Kidney glomerular epithelial cell (primary cell): ENCODE measurements at regions not wholly inside any gene's neighbourhood (a gene's known extent, or its start where the extent isn't known, plus 50 kb on each side); places are given as distances from the start of the nearest gene placed in this dataset.

Source experiments
- DNase-seq: peaks from one replicate; lab custom pipeline; 2025; lab: John Stamatoyannopoulos, UW

- no peak for DNase-seq
Observed at GRCh38 chr15:62472616-62473299, 307.7 kb upstream of the C2CD4B start.

GRCh38 chr15:62474021-62474770, 309.1 kb upstream of the C2CD4B start:
- no peak for DNase-seq

DNA sequence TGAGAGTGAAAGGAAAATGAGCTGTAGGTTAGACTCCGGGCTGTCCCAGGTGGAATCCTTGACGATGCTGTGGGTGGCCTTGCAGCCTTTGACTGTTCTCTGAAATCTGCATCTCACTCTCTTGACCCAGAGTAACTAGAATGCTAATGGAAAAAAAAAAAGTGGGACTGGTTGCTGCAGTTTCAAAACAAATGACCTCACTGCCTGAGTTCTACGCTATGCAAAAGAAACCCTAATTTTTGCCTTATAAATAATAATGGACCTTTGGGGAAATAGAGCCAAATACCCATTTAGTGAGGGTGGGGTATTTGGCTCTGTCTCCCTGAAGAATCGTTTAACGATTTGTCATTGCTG, 309.7 kb upstream of the C2CD4B start:
- DNase-seq: no peak

DNA sequence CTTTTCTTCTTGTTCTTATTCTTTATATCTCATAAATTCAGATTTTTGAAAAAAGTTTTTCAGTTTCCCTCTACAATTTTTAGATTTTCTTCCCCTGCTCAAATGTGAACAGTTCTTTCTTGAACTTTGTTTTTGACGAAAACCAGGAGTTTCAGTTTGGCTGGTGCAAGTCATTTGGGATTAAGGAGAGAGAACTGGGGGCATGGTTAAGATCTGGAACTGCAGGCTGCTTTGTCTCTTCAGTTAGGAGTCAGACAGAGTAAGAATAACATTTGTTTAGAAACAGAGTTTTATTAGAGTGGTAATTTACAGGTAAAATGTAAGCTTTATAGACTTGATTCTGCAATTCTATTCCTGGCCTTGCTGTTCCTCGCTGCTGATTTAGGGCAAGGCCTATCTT, 310.5 kb upstream of the C2CD4B start:
- no peak for DNase-seq

- no peak for DNase-seq
Observed at GRCh38 chr15:62476163-62476562, 311.1 kb upstream of the C2CD4B start.

DNA sequence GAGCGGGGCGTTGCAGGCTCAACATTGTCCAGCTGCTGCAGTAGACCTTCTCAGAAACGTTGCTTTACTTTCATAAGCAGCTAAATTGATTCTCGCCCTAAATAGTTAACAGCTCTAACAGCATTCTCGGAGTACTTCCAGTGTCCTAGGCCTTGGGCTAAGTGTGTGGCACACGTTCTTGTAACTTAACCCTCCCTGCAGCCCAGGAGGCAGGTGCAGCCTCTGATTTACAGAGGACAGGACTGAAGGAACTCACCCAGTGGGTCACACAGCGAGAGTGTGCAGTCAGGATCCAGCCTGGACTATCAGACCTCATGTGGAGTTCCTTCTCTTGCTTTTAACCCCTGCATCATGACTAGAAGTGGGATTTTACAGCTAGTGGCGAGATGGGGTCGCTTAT, 312.8 kb upstream of the C2CD4B start:
- no peak for DNase-seq

GRCh38 chr15:62482785-62483429, 317.8 kb upstream of the C2CD4B start:
- DNase-seq: no peak

GRCh38 chr15:62483814-62484213, 318.7 kb upstream of the C2CD4B start:
- DNase-seq: no peak

GRCh38 chr15:62485170-62485720, 320.2 kb upstream of the C2CD4B start:
- no peak for DNase-seq

GRCh38 chr15:62486041-62486440, 321.0 kb upstream of the C2CD4B start:
- no peak for DNase-seq

DNA sequence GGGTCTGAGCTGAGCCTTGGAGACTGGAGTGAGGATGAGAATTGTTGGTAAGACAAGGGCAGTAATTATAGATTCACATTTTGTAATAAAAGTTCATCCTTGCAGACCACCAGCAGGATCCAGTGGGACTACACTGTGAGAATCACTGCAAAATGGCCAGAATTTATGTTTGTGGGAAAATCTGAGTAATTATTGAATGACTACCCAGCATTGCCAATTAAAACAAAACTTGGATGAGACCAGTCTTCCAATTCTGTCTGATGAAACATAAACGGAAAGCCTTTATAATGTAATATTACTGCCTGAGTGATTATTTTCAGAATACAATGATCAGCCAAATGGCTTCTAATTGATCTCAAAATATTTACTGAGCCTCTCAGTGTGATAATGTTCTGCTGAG, 323.3 kb upstream of the C2CD4B start:
- DNase-seq: no peak

DNA sequence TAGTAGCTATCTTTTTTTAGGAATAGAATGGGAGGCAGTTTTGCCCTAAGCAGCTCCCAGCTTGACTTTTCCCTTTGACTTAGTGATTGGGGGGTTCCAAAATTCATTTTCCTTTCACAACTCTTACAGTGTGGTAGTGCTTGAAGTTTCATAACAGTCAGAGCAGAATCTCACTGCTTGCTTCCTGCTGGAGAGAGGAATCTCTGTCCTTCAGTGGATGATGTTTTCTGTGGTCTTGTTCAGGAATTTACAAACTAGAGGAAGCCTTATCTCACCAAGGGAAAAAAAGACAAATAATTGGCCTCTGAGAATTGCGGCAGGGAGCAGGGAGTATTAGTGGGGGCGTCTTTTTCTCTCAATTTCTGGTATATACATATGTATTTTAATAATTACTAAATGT, 326.6 kb upstream of the C2CD4B start:
- no peak for DNase-seq

DNA sequence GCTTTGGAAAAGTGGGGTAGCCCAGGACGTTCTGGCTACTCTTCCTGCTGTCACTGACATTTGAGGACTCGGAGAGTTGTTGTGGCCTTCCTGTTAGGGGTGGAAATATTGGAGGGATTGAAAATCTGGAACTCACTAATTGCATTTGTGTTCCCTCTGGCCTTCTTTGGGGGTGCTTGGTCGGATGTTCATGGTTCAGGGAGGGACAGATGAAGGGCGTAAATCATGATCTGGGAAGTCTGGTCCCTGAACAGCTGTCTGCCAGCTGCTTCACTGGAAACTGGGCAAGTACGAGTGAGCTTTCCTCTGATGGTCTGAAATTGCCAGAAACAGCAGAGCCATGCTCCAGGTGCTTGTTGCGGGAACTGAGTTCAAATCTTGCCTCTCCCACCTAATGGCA, 327.8 kb upstream of the C2CD4B start:
- DNase-seq: no peak

DNA sequence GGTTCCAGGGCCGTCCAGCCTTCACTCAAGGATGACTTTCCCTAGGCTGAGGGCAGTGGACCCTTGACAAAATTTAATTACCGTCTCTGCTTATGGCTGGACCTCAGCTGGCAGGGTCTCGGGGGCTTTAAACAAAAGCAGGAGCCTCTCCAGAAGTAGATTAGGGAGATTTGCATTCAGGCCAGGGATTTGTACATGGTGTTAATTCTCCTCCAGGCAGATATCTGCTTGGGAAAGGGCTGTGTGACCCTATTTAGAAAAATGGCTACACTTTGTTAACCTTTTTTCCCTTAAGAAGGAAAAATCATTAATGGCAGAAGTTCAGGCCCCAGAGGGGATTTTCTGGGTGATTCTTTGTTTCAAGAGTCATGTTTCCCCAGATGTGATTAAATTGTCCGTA, 329.1 kb upstream of the C2CD4B start:
- DNase-seq: no peak

- no peak for DNase-seq
Observed at GRCh38 chr15:62495670-62496614, 330.9 kb upstream of the C2CD4B start.

DNA sequence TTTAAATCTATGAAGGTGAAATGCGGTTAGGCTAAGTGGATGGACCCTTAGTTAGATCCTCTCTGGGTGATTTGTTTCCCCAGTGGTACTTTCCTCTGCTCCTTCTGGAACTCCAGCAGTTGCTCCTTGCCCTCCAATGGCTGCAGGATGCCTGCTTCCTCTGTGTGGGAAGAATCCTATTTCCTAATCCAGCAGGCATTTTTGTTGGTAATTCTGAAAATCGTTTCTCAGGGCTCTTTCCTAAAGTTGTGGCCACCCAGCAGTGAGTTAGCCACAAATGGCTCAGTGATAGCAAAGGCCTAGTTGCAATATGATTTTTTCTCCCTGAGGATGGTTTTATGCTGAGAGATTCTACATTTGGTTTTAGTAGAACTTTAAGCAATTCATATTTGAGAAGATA, 332.3 kb upstream of the C2CD4B start:
- no peak for DNase-seq

DNA sequence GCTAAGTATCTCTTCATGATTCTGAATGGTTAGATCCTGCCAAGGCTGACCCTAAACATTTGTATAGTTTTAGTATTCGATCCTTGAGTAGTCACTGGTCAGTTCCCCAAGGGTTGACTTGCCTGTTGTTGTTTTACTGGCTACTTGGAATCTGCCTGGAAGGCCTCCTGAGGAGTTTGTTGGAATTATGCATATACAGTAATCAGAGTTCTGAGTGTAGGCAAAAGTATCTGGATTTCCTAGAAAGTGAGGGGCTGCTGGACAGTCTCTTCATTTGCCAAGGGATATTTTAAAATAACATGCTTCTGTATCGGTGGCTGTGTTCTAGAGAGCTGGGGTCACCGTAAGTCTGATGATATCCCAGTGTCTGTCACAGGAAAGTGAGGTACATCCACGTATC, 333.2 kb upstream of the C2CD4B start:
- no peak for DNase-seq

DNA sequence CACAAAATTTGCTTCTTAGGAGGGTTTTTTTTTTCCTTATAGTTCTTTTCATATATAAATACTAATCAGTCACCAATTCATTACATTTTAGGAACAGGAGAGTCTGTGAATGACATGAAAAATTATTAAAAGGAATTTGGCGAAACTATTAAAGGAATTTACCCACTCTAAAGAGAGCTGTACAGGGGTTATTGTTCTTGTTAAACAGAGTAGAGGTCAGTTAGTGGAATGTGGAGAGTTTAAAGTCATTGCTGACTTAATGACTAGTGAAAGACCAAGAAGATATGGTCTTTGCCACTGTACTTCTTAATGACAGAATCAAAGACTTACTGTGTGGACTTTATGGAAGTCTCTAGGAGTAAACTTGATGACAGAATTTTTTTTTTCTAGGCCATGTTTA, 333.6 kb upstream of the C2CD4B start:
- DNase-seq: peak; percentile 10

DNA sequence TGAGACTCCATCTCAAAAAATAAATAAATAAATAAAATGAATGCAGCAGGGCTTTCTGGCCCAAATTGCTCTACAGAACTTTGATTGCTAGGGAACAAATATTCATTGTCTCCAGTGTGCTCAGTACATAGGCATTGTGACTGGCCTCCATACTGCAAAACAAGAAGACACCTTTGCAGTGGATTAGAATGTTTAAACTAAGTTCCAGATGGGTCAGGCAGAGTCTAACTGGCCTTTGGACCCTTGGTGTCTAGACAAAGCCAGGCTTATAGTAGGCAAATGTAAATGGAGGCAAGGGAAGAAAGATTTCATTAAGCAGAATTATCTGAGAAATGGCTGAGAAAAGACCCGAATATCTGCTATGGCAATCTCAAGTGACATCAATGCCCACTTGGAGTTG, 335.2 kb upstream of the C2CD4B start:
- no peak for DNase-seq

DNA sequence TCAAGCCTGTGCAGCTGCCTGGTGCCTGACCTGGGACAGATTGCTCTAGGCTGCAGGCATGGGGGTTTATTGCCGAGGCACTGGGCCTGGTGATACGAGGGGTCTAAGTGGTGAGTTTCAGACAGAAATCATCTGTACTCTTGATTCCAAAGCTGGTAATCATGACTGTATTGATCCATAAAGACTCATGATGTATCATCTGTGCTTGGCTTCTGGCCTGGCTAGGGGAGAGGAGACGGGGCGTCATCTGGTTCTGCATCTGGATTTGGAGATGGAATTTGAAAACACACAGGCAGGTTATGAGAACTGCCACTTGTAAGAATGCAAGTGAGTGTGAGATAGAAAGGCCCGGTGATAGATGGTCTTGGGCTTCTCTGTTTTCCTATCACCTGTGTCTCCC, 337.4 kb upstream of the C2CD4B start:
- DNase-seq: no peak

GRCh38 chr15:62503451-62503850, 338.4 kb upstream of the C2CD4B start:
- DNase-seq: no peak

- DNase-seq: no peak
Observed at GRCh38 chr15:62505762-62506161, 340.7 kb upstream of the C2CD4B start.
